ENCODE measurements at regions not wholly inside any gene's neighbourhood (a gene's known extent, or its start where the extent isn't known, plus 50 kb on each side); places are given as distances from the start of the nearest gene placed in this dataset.
"Not testable (repeated sequence)": the region's sequence is repeated elsewhere in the genome, so short reads cannot be mapped to it uniquely, and the experiment has no call there.

DNA sequence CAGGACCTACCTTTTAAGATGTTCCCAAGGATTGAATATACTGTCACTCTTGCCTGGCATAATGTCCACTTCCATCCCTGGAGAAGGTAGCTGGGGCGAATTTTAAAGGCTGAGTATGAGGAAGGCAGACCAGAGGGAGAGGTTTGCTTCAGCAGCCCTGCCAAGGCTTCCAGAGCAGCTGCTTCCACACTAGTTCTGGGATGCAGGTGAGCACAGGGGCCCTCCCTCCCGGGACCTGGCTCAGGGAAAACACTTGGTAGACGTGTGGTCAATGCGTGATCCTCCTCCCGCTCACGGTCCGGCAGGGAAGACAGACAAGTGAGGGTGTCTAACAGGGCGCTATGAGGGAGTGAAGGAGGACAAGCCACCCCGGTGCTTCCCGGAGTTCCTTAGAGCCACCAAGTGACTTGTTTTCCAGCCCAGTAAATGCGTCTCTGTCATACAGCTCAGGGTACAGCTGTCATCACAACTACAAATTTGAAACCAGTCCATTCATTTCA, 327.6 kb downstream of the ARRDC4 start:
- Histone ChIP-seq H3K27me3 (peaks cover 0 to 3% of the 10 kb centered on the region in 2 donors), H3K9me3 (no peaks in the 10 kb centered on the region), H3K4me3 (no peak overlapping the region), H3K36me3 (no peaks in the 10 kb centered on the region), H3K27ac (no peak overlapping the region), H3K4me1 (peaks cover 0 to 8% (median 0%) of the 10 kb centered on the region in 4 donors)
- TF ChIP-seq POLR2A (IDR thresholded peaks at IDR 0.05) (no peak), CTCF (IDR thresholded peaks at IDR 0.05) (no peak)
- no peak for DNase-seq

DNA sequence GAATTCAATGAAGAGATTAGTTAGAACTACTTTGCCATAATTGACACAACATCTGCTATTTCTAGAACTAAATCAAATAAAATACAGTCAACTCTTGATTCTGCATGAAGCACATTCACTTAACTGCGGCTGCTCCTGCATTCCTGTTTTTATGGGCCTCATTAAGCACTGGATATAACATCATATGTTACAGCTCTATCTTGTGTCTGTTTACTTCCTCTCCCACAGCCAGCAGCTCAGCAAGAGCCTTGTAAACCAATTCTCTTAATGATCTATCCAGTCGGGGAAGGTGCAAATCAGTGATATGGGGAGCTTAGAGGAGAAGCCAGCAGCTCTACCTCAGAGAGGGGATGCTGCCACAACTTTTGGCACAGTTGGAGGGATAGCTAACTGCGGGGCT, 329.2 kb downstream of the ARRDC4 start:
- no peak overlapping the region for H3K4me3 ChIP-seq
- TF ChIP-seq POLR2A (IDR thresholded peaks at IDR 0.05) (no peak), CTCF (IDR thresholded peaks at IDR 0.05) (no peak)
- peaks cover 0 to 3% of the 10 kb centered on the region in 2 donors for H3K27me3 ChIP-seq
- H3K36me3 ChIP-seq = no peaks in the 10 kb centered on the region
- no peak overlapping the region for H3K27ac ChIP-seq
- H3K9me3 ChIP-seq = no peaks in the 10 kb centered on the region
- no peak for DNase-seq
- H3K4me1 ChIP-seq = peaks cover 0 to 8% (median 0%) of the 10 kb centered on the region in 4 donors

DNA sequence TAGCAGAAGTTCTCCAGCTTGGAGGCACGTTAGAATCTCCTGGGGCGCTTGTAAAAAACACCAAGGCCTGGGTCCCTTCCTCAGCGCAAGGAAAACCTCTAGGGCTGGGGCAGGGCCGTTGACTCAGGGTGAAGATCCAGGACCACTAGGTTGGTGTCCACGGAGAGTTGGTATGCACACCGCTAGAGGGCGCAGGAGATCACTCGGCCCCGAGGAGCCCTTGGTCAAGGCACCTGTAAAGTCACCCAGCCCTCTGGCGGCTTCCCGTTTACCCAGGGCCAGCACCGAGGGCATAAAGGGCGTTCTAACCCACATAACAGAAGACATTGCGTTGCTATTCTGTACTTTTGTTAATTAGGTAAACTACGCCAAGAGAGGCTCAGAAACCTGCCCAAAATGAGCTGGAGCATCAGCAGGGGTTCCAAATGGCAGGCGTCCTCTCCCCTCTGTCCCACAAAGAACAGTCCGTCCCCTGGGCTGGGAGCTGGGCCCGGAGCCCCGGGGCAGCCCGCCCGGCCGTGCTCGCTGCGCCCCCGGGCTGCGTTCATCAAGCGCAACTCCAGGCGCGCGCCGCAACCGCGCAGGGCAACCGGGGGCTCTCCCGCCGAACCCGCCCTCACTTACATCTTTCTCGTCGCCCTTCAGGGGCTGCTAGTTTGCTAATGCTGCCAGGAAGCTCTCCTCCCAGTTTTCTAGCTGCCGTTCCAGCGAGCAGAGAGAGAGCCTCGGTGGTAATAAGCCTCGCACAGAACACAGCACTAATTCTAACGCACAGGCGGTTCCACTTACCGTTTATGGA, 332.1 kb downstream of the ARRDC4 start:
- H3K27me3 ChIP-seq = peaks cover 0 to 3% of the 10 kb centered on the region in 2 donors
- TF ChIP-seq CTCF (IDR thresholded peaks at IDR 0.05) (peak in 4 of 6 experiments; percentile 25 to 37 (median 32)), POLR2A (IDR thresholded peaks at IDR 0.05) (no peak)
- H3K4me1 ChIP-seq = peaks cover 0 to 8% (median 0%) of the 10 kb centered on the region in 4 donors
- H3K36me3 ChIP-seq = no peaks in the 10 kb centered on the region
- no peaks in the 10 kb centered on the region for H3K9me3 ChIP-seq
- no peak overlapping the region for H3K27ac ChIP-seq
- no peak for DNase-seq
- H3K4me3 ChIP-seq = peak overlapping the region in 1 of 4 donors; percentile 11

DNA sequence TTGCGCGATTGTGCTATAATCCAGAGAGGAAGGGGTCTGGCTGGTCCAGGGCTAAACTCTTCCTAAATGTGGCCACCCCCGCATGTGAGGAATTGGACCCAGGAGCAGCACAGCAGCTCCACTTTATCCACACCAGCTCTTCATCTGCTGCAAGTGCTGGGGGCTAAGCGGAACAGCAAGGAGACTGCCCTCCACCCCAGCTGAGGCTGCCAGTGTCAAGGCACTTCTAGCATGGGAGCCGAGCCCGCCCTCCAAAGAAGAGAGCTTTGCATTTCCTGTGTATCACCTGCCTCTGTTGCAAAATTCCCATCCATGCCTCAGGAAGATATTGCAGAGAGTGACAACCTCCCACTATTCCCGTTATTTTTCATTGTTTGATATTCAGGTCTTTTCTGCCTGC, 333.6 kb downstream of the ARRDC4 start:
- H3K27me3 ChIP-seq = peaks cover 0 to 3% of the 10 kb centered on the region in 2 donors
- peaks cover 0 to 8% (median 0%) of the 10 kb centered on the region in 4 donors for H3K4me1 ChIP-seq
- no peak overlapping the region for H3K27ac ChIP-seq
- DNase-seq = no peak
- no peaks in the 10 kb centered on the region for H3K9me3 ChIP-seq
- TF ChIP-seq CTCF (IDR thresholded peaks at IDR 0.05) (no peak), POLR2A (IDR thresholded peaks at IDR 0.05) (no peak)
- H3K36me3 ChIP-seq = no peaks in the 10 kb centered on the region
- no peak overlapping the region for H3K4me3 ChIP-seq

DNA sequence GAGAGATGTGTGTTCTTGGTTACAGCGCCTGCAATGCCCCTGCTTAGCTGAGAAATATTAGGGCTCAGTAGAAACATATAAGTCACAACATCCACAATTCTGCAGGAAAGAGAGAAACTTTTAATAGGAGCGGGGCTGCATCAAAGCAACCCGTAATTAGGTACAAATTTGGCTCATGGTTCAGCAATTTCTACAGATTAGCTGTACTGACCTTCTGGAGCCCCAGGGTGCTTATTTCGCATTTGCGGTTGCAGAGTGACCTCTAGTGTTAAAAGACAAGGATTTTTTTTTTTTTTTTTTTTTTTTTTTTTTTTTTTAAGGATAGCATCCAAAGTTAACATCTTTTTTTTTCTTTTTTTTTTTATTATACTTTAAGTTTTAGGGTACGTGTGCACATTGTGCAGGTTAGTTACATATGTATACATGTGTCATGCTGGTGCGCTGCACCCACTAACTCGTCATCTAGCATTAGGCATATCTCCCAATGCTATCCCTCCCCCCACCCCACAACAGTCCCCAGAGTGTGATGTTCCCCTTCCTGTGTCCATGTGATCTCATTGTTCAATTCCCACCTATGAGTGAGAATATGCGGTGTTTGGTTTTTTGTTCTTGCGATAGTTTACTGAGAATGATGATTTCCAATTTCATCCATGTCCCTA, 334.7 kb downstream of the ARRDC4 start:
- H3K36me3 ChIP-seq, H3K4me3 ChIP-seq, H3K4me1 ChIP-seq, DNase-seq, H3K9me3 ChIP-seq, H3K27ac ChIP-seq, H3K27me3 ChIP-seq: not testable (repeated sequence)
- peak in 4 of 6 experiments; percentile 11 to 29 (median 28) for TF ChIP-seq CTCF (IDR thresholded peaks at IDR 0.05)
